GM12891 (cell line): ENCODE measurements at regions not wholly inside any gene's neighbourhood (a gene's known extent, or its start where the extent isn't known, plus 50 kb on each side); places are given as distances from the start of the nearest gene placed in this dataset.

Experiments
- PAX5 ChIP-seq: IDR thresholded peaks from 2 replicates; pipeline ENCODE4 v1.6.1; 2011; ENCODE audit warnings: low read length, moderate library complexity, mild to moderate bottlenecking; ENCODE audit not compliant: insufficient read depth, severe bottlenecking
- POLR2A ChIP-seq: IDR thresholded peaks from 2 replicates; pipeline ENCODE4 v1.6.1; 2011; ENCODE audit warnings: low read depth, low read length, control low read depth
- POLR2AphosphoS5 ChIP-seq: IDR thresholded peaks from 2 replicates; pipeline ENCODE4 v1.6.1; 2011; ENCODE audit warnings: low read depth, low read length, control low read depth
- POU2F2 ChIP-seq: IDR thresholded peaks from 2 replicates; pipeline ENCODE4 v1.6.1; 2011; ENCODE audit warnings: low read depth, mild to moderate bottlenecking, control low read depth, low read length, moderate library complexity
- SPI1 ChIP-seq: IDR thresholded peaks from 2 replicates; pipeline ENCODE4 v1.6.1; 2011; ENCODE audit warnings: low read depth, low read length, control low read depth
- TAF1 ChIP-seq: IDR thresholded peaks from 2 replicates; pipeline ENCODE4 v1.6.1; 2011; ENCODE audit warnings: low read depth, low read length, control low read depth

GRCh38 chr12:80031229-80031628, 68.1 kb upstream of the OTOGL start:
- no peak for TF ChIP-seq POLR2A
- TF ChIP-seq POLR2AphosphoS5: no peak
- no peak for TF ChIP-seq POU2F2
- no peak for TF ChIP-seq TAF1
- no peak for TF ChIP-seq PAX5
- TF ChIP-seq SPI1: no peak
